Ishikawa (cell line): ENCODE measurements at regions not wholly inside any gene's neighbourhood (a gene's known extent, or its start where the extent isn't known, plus 50 kb on each side); places are given as distances from the start of the nearest gene placed in this dataset.

Experiments used
- CEBPB ChIP-seq: IDR thresholded peaks from 2 replicates; pipeline ENCODE4 v1.6.1; 2012
- CREB1 ChIP-seq: IDR thresholded peaks from 2 replicates; pipeline ENCODE4 v1.6.1; 2012; ENCODE audit warnings: low read depth
- EGR1 ChIP-seq: IDR thresholded peaks from 2 replicates; pipeline ENCODE4 v1.6.1; 2012
- EP300 ChIP-seq: IDR thresholded peaks from 2 replicates; pipeline ENCODE4 v1.6.1; 2012; ENCODE audit warnings: borderline replicate concordance
- FOXM1 ChIP-seq: IDR thresholded peaks from 2 replicates; pipeline ENCODE4 v1.6.1; 2012; ENCODE audit warnings: low read depth, borderline replicate concordance
- MAX ChIP-seq: IDR thresholded peaks from 2 replicates; pipeline ENCODE4 v1.6.1; 2012
- NFIC ChIP-seq: IDR thresholded peaks from 2 replicates; pipeline ENCODE4 v1.6.1; 2012
- RAD21 ChIP-seq: IDR thresholded peaks from 2 replicates; pipeline ENCODE4 v1.6.1; 2012; ENCODE audit warnings: low read depth
- REST ChIP-seq: IDR thresholded peaks from 2 replicates; pipeline ENCODE4 v1.6.1; 2012; ENCODE audit warnings: low read depth, mild to moderate bottlenecking
- TAF1 ChIP-seq: IDR thresholded peaks from 2 replicates; pipeline ENCODE4 v1.6.1; 2012; ENCODE audit warnings: low read depth, mild to moderate bottlenecking
- TCF12 ChIP-seq: IDR thresholded peaks from 2 replicates; pipeline ENCODE4 v1.6.1; 2012; ENCODE audit warnings: low read depth
- TEAD4 ChIP-seq: IDR thresholded peaks from 2 replicates; pipeline ENCODE4 v1.6.1; 2012
- USF1 ChIP-seq: IDR thresholded peaks from 2 replicates; pipeline ENCODE4 v1.6.1; 2012
- YY1 ChIP-seq: IDR thresholded peaks from 2 replicates; pipeline ENCODE4 v1.6.1; 2012; ENCODE audit warnings: low read depth
- ZBTB7A ChIP-seq: IDR thresholded peaks from 2 replicates; pipeline ENCODE4 v1.6.1; 2012; ENCODE audit warnings: low read depth

GRCh38 chr12:90841336-90841735 is 113.6 kb downstream of the CCER1 start:
- no peak for TF ChIP-seq YY1
- TF ChIP-seq EGR1 = no peak
- no peak for TF ChIP-seq RAD21
- no peak for TF ChIP-seq REST
- TF ChIP-seq TEAD4 = no peak
- TF ChIP-seq ZBTB7A = no peak
- no peak for TF ChIP-seq TCF12
- TF ChIP-seq MAX = no peak
- no peak for TF ChIP-seq NFIC
- TF ChIP-seq CEBPB = no peak
- TF ChIP-seq FOXM1 = no peak
- no peak for TF ChIP-seq EP300
- TF ChIP-seq CREB1 = no peak
- TF ChIP-seq USF1 = no peak
- TF ChIP-seq TAF1 = no peak

GRCh38 chr12:90839346-90839745 is 115.6 kb downstream of the CCER1 start:
- TF ChIP-seq REST (no peak), USF1 (no peak), CEBPB (no peak), TAF1 (no peak), EGR1 (no peak), RAD21 (no peak), TCF12 (no peak), MAX (no peak), TEAD4 (no peak), FOXM1 (no peak)

- no peak for TF ChIP-seq RAD21
- TF ChIP-seq CEBPB = no peak
- no peak for TF ChIP-seq EP300
- no peak for TF ChIP-seq REST
- TF ChIP-seq CREB1 = no peak
- no peak for TF ChIP-seq TAF1
These were observed 118.3 kb downstream of the CCER1 start for GRCh38 chr12:90836689-90837088.

- TF ChIP-seq CREB1 (no peak), NFIC (no peak), REST (no peak), TEAD4 (no peak), EP300 (no peak), TAF1 (no peak), USF1 (no peak), YY1 (no peak), RAD21 (no peak), ZBTB7A (no peak), FOXM1 (no peak), TCF12 (no peak), CEBPB (no peak), EGR1 (no peak), MAX (no peak)
These were observed 121.7 kb downstream of the CCER1 start for GRCh38 chr12:90833228-90833627.
